Middle frontal gyrus (tissue), 1 donor: ENCODE measurements at regions not wholly inside any gene's neighbourhood (a gene's known extent, or its start where the extent isn't known, plus 50 kb on each side); places are given as distances from the start of the nearest gene placed in this dataset.

Experiments used
- DNase-seq: peaks from one replicate; pipeline ENCODE4 v3.0.0-alpha.2; 2015; ENCODE audit warnings: low spot score; ENCODE audit errors: extremely low spot score

- no peak for DNase-seq
These were observed 275.9 kb downstream of the ZNF536 start for GRCh38 chr19:30647891-30648720.

- DNase-seq: no peak
These were observed 274.6 kb downstream of the ZNF536 start for GRCh38 chr19:30646806-30647205.

GRCh38 chr19:30645946-30646577, 273.9 kb downstream of the ZNF536 start:
- DNase-seq: no peak

- no peak for DNase-seq
These were observed 268.2 kb downstream of the ZNF536 start for GRCh38 chr19:30640252-30640965.

GRCh38 chr19:30638889-30639288, 266.7 kb downstream of the ZNF536 start:
- no peak for DNase-seq

GRCh38 chr19:30637926-30638325, 265.7 kb downstream of the ZNF536 start:
- no peak for DNase-seq

GRCh38 chr19:30634996-30635975, 263.1 kb downstream of the ZNF536 start:
- no peak for DNase-seq

- DNase-seq: no peak
These were observed 262.1 kb downstream of the ZNF536 start for GRCh38 chr19:30634131-30634830.

- DNase-seq: no peak
These were observed 258.8 kb downstream of the ZNF536 start for GRCh38 chr19:30631033-30631370.

- DNase-seq: no peak
These were observed 258.3 kb downstream of the ZNF536 start for GRCh38 chr19:30630289-30631032.

- DNase-seq: no peak
These were observed 256.9 kb downstream of the ZNF536 start for GRCh38 chr19:30629086-30629485.

GRCh38 chr19:30626626-30626966, 254.4 kb downstream of the ZNF536 start:
- DNase-seq: no peak

GRCh38 chr19:30625947-30626625, 253.9 kb downstream of the ZNF536 start:
- no peak for DNase-seq

GRCh38 chr19:30622276-30622675, 250.1 kb downstream of the ZNF536 start:
- no peak for DNase-seq

- DNase-seq: no peak
These were observed 249.2 kb downstream of the ZNF536 start for GRCh38 chr19:30621326-30621920.

- no peak for DNase-seq
These were observed 248.2 kb downstream of the ZNF536 start for GRCh38 chr19:30620354-30620753.

- DNase-seq: no peak
These were observed 237.6 kb downstream of the ZNF536 start for GRCh38 chr19:30609656-30610270.

GRCh38 chr19:30608471-30608870, 236.3 kb downstream of the ZNF536 start:
- no peak for DNase-seq
